Nephron (organoid): ENCODE measurements at regions not wholly inside any gene's neighbourhood (a gene's known extent, or its start where the extent isn't known, plus 50 kb on each side); places are given as distances from the start of the nearest gene placed in this dataset.

Source experiments
- H3K27ac Mint-ChIP-seq, 3 experiments: 2 replicates each; pipeline ENCODE4 v1.8.0; 2020; ENCODE audit warnings: mixed read lengths in 3 of 3, mild to moderate bottlenecking in 2 of 3, moderate library complexity in 1 of 3
- H3K27me3 Mint-ChIP-seq: 2 replicates; pipeline ENCODE4 v1.8.0; 2021; ENCODE audit warnings: low read depth, mild to moderate bottlenecking, moderate library complexity, mixed read lengths
- H3K36me3 Mint-ChIP-seq: 2 replicates; pipeline ENCODE4 v1.8.0; 2020; ENCODE audit warnings: low read depth, mixed read lengths
- H3K4me1 Mint-ChIP-seq: 2 replicates; pipeline ENCODE4 v1.8.0; 2020; ENCODE audit warnings: mixed read lengths
- H3K4me3 Mint-ChIP-seq, 3 experiments: 2 replicates each; pipeline ENCODE4 v1.8.0; 2020; ENCODE audit warnings: mild to moderate bottlenecking in 3 of 3, mixed read lengths in 3 of 3, moderate library complexity in 2 of 3
- H3K9me3 Mint-ChIP-seq: 2 replicates; pipeline ENCODE4 v1.8.0; 2020; ENCODE audit warnings: mixed read lengths
- CTCF ChIP-seq, 3 experiments: fragments of 200-600 bp; sonication (generic); IDR thresholded peaks; one replicate each; pipeline ENCODE4 v1.5.0; 2021; ENCODE audit warnings: antibody characterized with exemption in 3 of 3; ENCODE audit not compliant: unreplicated experiment in 3 of 3

- Mint-ChIP-seq H3K27ac (peak overlapping the region; percentile 74 to 78 (median 78)), H3K9me3 (no peaks in the 10 kb centered on the region), H3K36me3 (no peaks in the 10 kb centered on the region), H3K27me3 (peaks cover 4% of the 10 kb centered on the region), H3K4me1 (peaks cover 43% of the 10 kb centered on the region), H3K4me3 (no peak overlapping the region)
- no peak for TF ChIP-seq CTCF (IDR thresholded peaks at IDR 0.05; ENCODE audit: unreplicated experiment in 3 of 3)
Measured at GRCh38 chr11:27193434-27194225, 153.0 kb downstream of the BBOX1 start.

- Mint-ChIP-seq H3K4me3 (no peak overlapping the region), H3K4me1 (peaks cover 56% of the 10 kb centered on the region), H3K27ac (no peak overlapping the region), H3K36me3 (no peaks in the 10 kb centered on the region), H3K9me3 (peaks cover 10% of the 10 kb centered on the region), H3K27me3 (peaks cover 4% of the 10 kb centered on the region)
- no peak for TF ChIP-seq CTCF (IDR thresholded peaks at IDR 0.05; ENCODE audit: unreplicated experiment in 3 of 3)
Measured at GRCh38 chr11:27192184-27192583, 151.6 kb downstream of the BBOX1 start.

- Mint-ChIP-seq H3K27ac (peak overlapping the region in 2 of 3 experiments; percentile 26 to 29), H3K36me3 (no peaks in the 10 kb centered on the region), H3K9me3 (peaks cover 10% of the 10 kb centered on the region), H3K27me3 (peaks cover 4% of the 10 kb centered on the region), H3K4me1 (peaks cover 56% of the 10 kb centered on the region), H3K4me3 (no peak overlapping the region)
- no peak for TF ChIP-seq CTCF (IDR thresholded peaks at IDR 0.05; ENCODE audit: unreplicated experiment in 3 of 3)
Measured at GRCh38 chr11:27191639-27192038, 151.0 kb downstream of the BBOX1 start.

GRCh38 chr11:27188696-27189095 is 148.1 kb downstream of the BBOX1 start:
- no peak for TF ChIP-seq CTCF (IDR thresholded peaks at IDR 0.05; ENCODE audit: unreplicated experiment in 3 of 3)
- H3K4me3 Mint-ChIP-seq: no peak overlapping the region
- H3K9me3 Mint-ChIP-seq: peaks cover 10% of the 10 kb centered on the region
- peak overlapping the region; percentile 35 to 71 (median 45) for H3K27ac Mint-ChIP-seq
- no peaks in the 10 kb centered on the region for H3K36me3 Mint-ChIP-seq
- H3K4me1 Mint-ChIP-seq: peaks cover 55% of the 10 kb centered on the region
- H3K27me3 Mint-ChIP-seq: peaks cover 4% of the 10 kb centered on the region

- H3K27ac Mint-ChIP-seq: peak overlapping the region; percentile 35 to 71 (median 45)
- peaks cover 10% of the 10 kb centered on the region for H3K9me3 Mint-ChIP-seq
- H3K27me3 Mint-ChIP-seq: peaks cover 4% of the 10 kb centered on the region
- no peaks in the 10 kb centered on the region for H3K36me3 Mint-ChIP-seq
- H3K4me1 Mint-ChIP-seq: peaks cover 51% of the 10 kb centered on the region
- TF ChIP-seq CTCF (IDR thresholded peaks at IDR 0.05; ENCODE audit: unreplicated experiment in 3 of 3): no peak
- no peak overlapping the region for H3K4me3 Mint-ChIP-seq
Measured at GRCh38 chr11:27187848-27188621, 147.4 kb downstream of the BBOX1 start.
